Esophagus squamous epithelium (tissue), 4 donors: ENCODE measurements at regions not wholly inside any gene's neighbourhood (a gene's known extent, or its start where the extent isn't known, plus 50 kb on each side); places are given as distances from the start of the nearest gene placed in this dataset.

Experiments used
- POLR2A ChIP-seq, 4 donors: fragments of 450-650 bp; IDR thresholded peaks; one replicate each; pipeline ENCODE4 v1.6.1; 2017; ENCODE audit warnings: antibody characterized with exemption in 4 of 4, mild to moderate bottlenecking in 4 of 4, moderate library complexity in 3 of 4
- TF ChIP-seq, protein P1 (sequence below), 6 experiments: fragments of 450-650 bp in 4 of 6; fragments of 200-600 bp in 2 of 6; sonication (generic) in 2 of 6; IDR thresholded peaks; one replicate each; pipeline ENCODE4 v1.5.1; 2016 to 2019; ENCODE audit warnings: antibody characterized with exemption in 6 of 6, mild to moderate bottlenecking in 4 of 6, moderate library complexity in 4 of 6

DNA sequence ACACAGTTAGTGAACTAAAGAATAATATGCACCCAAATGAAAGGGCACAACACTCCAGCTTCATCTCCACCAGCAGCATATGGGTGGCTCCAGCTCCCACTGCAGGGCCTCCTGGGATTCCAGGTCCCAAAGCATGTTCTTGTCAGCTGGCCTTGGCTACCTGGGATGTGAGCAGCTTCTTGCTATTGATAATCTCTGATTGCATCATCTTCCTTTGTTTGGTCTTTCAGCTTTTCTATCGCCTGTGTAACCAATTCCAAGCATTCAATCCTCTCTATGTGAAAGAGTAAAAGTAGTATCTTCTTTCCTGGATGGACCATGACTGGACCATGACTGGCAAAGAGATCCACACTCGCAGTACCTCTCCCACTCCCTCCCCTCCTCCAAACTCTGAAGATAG, 333.9 kb upstream of the GLI3 start:
- TF ChIP-seq, protein P1, sequence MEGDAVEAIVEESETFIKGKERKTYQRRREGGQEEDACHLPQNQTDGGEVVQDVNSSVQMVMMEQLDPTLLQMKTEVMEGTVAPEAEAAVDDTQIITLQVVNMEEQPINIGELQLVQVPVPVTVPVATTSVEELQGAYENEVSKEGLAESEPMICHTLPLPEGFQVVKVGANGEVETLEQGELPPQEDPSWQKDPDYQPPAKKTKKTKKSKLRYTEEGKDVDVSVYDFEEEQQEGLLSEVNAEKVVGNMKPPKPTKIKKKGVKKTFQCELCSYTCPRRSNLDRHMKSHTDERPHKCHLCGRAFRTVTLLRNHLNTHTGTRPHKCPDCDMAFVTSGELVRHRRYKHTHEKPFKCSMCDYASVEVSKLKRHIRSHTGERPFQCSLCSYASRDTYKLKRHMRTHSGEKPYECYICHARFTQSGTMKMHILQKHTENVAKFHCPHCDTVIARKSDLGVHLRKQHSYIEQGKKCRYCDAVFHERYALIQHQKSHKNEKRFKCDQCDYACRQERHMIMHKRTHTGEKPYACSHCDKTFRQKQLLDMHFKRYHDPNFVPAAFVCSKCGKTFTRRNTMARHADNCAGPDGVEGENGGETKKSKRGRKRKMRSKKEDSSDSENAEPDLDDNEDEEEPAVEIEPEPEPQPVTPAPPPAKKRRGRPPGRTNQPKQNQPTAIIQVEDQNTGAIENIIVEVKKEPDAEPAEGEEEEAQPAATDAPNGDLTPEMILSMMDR (IDR thresholded peaks at IDR 0.05) = no peak
- no peak for TF ChIP-seq POLR2A (IDR thresholded peaks at IDR 0.05)
